Sigmoid colon (tissue), 6 donors: ENCODE measurements at regions not wholly inside any gene's neighbourhood (a gene's known extent, or its start where the extent isn't known, plus 50 kb on each side); places are given as distances from the start of the nearest gene placed in this dataset.
"Not testable (repeated sequence)": the region's sequence is repeated elsewhere in the genome, so short reads cannot be mapped to it uniquely, and the experiment has no call there.

Experiments
- DNase-seq: peaks from one replicate; pipeline ENCODE4 v3.0.0-alpha.2; 2019
- H3K27ac ChIP-seq, 4 donors: fragments of 200-600 bp; sonication (generic); one replicate each; pipeline ENCODE4 v1.5.1; 2016 to 2019; ENCODE audit warnings: mild to moderate bottlenecking in 1 of 4
- H3K27me3 ChIP-seq, 3 donors: fragments of 200-600 bp; sonication (generic); one replicate each; pipeline ENCODE4 v1.5.1; 2019; ENCODE audit warnings: mild to moderate bottlenecking in 1 of 3
- H3K36me3 ChIP-seq, 4 donors: fragments of 200-600 bp; sonication (generic); one replicate each; pipeline ENCODE4 v1.5.1; 2016 to 2019
- H3K4me1 ChIP-seq, 4 donors: fragments of 200-600 bp; sonication (generic); one replicate each; pipeline ENCODE4 v1.5.1; 2017 to 2019
- H3K4me3 ChIP-seq, 4 donors: fragments of 200-600 bp; sonication (generic); one replicate each; pipeline ENCODE4 v1.5.1; 2017 to 2019; ENCODE audit warnings: mild to moderate bottlenecking in 2 of 4, moderate library complexity in 1 of 4
- H3K9me3 ChIP-seq, 4 donors: fragments of 200-600 bp in 3 of 4; sonication (generic) in 3 of 4; one replicate each; pipeline versions ENCODE4 v1.5.1 to v1.6.1; 2013 to 2019
- CTCF ChIP-seq, 4 experiments: fragments of 450-650 bp in 3 of 4; fragments of 200-600 bp in 1 of 4; IDR thresholded peaks; one replicate each; pipeline ENCODE4 v1.5.1; 2016 to 2019; ENCODE audit warnings: antibody characterized with exemption in 4 of 4, mild to moderate bottlenecking in 3 of 4, moderate library complexity in 2 of 4
- EP300 ChIP-seq, 4 donors: sonication (generic); formaldehyde crosslinking; IDR thresholded peaks; one replicate each; pipeline ENCODE4 v1.6.1; 2017; ENCODE audit warnings: antibody characterized with exemption in 4 of 4
- POLR2A ChIP-seq, 2 donors: fragments of 450-650 bp; IDR thresholded peaks; one replicate each; pipeline ENCODE4 v1.6.1; 2016; ENCODE audit warnings: antibody characterized with exemption in 2 of 2, mild to moderate bottlenecking in 2 of 2, moderate library complexity in 2 of 2
- POLR2AphosphoS5 ChIP-seq, 4 donors: sonication (generic); formaldehyde crosslinking; IDR thresholded peaks; one replicate each; pipeline ENCODE4 v1.6.1; 2017; ENCODE audit warnings: antibody characterized with exemption in 4 of 4
- WGBS, 2 donors: extraction: QIAGEN DNeasy Blood & Tissue Kit; methylation state at CpG; one replicate each; pipeline ENCODE4 v1.1.7; 2013; 5-methylcytosine and 5-hydroxymethylcytosine counted together
- intact Hi-C: fragments of 100-400 bp; cut with DNase I; formaldehyde crosslinking; loops from one replicate; pipeline ENCODE4 v1.15.1; 2023
- donor health status: healthy with polysubstance abuse.
- donor health status: healthy.

- H3K9me3 ChIP-seq = no peaks in the 10 kb centered on the region
- H3K27me3 ChIP-seq = peaks cover 0 to 7% (median 0%) of the 10 kb centered on the region in 3 donors
- no peak overlapping the region for H3K4me3 ChIP-seq
- WGBS, 2 donors = 26 to 49% methylated on average over 3 of the region's 3 CpGs
- intact Hi-C loops = no loop called here
- no peaks in the 10 kb centered on the region for H3K36me3 ChIP-seq
- DNase-seq = no peak
- H3K27ac ChIP-seq = no peak overlapping the region
- H3K4me1 ChIP-seq = no peaks in the 10 kb centered on the region
- TF ChIP-seq CTCF (IDR thresholded peaks at IDR 0.05) (no peak), POLR2AphosphoS5 (IDR thresholded peaks at IDR 0.05) (no peak), EP300 (IDR thresholded peaks at IDR 0.05) (no peak), POLR2A (IDR thresholded peaks at IDR 0.05) (no peak)
Observed at GRCh38 chr22:35156945-35157344, 91.0 kb downstream of the ISX start.

DNA sequence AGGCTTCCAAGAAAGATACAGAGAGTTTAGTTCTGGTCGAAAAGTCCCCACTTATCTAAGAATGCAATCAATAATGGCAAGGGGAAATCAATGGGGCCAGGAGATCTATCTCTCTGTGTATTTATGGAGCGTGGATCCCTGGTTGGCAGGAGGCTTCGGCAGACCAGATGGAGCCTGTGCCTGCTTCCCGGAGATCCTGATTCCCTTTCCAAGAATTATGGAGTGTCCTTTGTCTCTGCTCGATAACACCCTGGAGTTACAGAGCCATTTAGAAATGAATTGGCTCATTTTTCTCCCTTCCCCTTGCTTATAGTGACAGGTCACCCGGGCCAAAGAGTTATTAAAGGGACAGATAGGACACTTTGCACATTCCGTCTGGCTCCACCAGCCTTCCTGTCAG, 92.4 kb downstream of the ISX start:
- peaks cover 0 to 7% (median 0%) of the 10 kb centered on the region in 3 donors for H3K27me3 ChIP-seq
- no peaks in the 10 kb centered on the region for H3K4me1 ChIP-seq
- no peak overlapping the region for H3K27ac ChIP-seq
- H3K36me3 ChIP-seq = no peaks in the 10 kb centered on the region
- no peaks in the 10 kb centered on the region for H3K9me3 ChIP-seq
- DNase-seq = no peak
- intact Hi-C loops = no loop called here
- 72 to 76% methylated on average over 7 of the region's 7 CpGs for WGBS, 2 donors
- H3K4me3 ChIP-seq = no peak overlapping the region
- TF ChIP-seq EP300 (IDR thresholded peaks at IDR 0.05) (no peak), CTCF (IDR thresholded peaks at IDR 0.05) (no peak), POLR2AphosphoS5 (IDR thresholded peaks at IDR 0.05) (no peak), POLR2A (IDR thresholded peaks at IDR 0.05) (no peak)

DNA sequence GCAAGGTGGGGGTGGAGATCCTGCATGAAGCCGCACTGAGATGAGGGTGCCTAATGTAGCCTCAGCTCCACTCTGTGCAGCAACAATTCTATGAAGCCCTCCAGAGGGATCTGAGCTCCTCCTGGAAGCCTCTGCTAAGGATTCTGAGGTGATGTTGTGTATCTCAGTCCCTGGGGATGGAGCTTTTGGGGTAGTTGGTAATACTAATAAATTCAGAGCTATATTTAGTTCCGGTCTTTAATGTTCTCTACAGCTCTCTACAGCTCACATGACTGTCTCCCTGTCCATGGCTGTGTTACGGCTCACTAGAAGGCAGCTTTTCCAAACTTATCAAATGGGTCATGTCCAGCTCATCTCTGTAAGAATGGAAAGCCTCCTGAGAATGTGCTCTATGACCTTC, 93.4 kb downstream of the ISX start:
- no peaks in the 10 kb centered on the region for H3K4me1 ChIP-seq
- intact Hi-C loops = no loop called here
- WGBS, 2 donors = 90 to 91% methylated on average over 3 of the region's 3 CpGs
- H3K27me3 ChIP-seq = peaks cover 0 to 7% (median 0%) of the 10 kb centered on the region in 3 donors
- H3K36me3 ChIP-seq = no peaks in the 10 kb centered on the region
- no peak overlapping the region for H3K27ac ChIP-seq
- no peak for DNase-seq
- no peak overlapping the region for H3K4me3 ChIP-seq
- no peaks in the 10 kb centered on the region for H3K9me3 ChIP-seq
- TF ChIP-seq POLR2A (IDR thresholded peaks at IDR 0.05) = no peak
- TF ChIP-seq EP300 (IDR thresholded peaks at IDR 0.05) = no peak
- TF ChIP-seq POLR2AphosphoS5 (IDR thresholded peaks at IDR 0.05) = no peak
- no peak for TF ChIP-seq CTCF (IDR thresholded peaks at IDR 0.05)

DNA sequence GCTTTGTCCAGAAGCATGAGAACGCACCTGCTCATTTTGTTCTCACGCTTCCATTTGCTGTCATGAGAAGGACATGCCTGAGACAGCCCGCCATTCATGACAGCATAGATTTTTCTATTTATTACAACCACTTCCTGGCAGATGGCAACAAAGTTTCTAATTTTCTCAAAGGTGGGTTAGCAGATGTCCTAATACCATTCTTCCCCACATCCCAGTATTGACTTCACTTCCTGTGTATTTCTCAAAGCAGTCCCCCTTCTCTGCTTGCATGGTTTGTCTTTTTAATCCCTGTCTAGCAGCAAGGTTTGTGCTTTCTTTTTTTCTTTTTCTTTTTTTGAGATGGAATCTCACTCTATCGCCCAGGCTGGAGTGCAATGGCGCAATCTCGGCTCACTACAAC, 94.3 kb downstream of the ISX start:
- H3K36me3 ChIP-seq = no peaks in the 10 kb centered on the region
- no peak overlapping the region for H3K4me3 ChIP-seq
- H3K9me3 ChIP-seq = no peaks in the 10 kb centered on the region
- TF ChIP-seq CTCF (IDR thresholded peaks at IDR 0.05) (no peak), POLR2A (IDR thresholded peaks at IDR 0.05) (no peak), EP300 (IDR thresholded peaks at IDR 0.05) (no peak), POLR2AphosphoS5 (IDR thresholded peaks at IDR 0.05) (no peak)
- peaks cover 0 to 7% (median 0%) of the 10 kb centered on the region in 3 donors for H3K27me3 ChIP-seq
- WGBS, 2 donors = 90 to 94% methylated on average over 6 of the region's 6 CpGs
- intact Hi-C loops = no loop called here
- H3K4me1 ChIP-seq = no peaks in the 10 kb centered on the region
- DNase-seq = no peak
- H3K27ac ChIP-seq = no peak overlapping the region

- H3K36me3 ChIP-seq, H3K9me3 ChIP-seq, intact Hi-C loops, H3K4me1 ChIP-seq, H3K27me3 ChIP-seq, H3K4me3 ChIP-seq, H3K27ac ChIP-seq, DNase-seq: not testable (repeated sequence)
- WGBS, 2 donors = 70 to 85% methylated on average over 11 of the region's 11 CpGs
Observed at GRCh38 chr22:35165896-35166295, 91.4 kb upstream of the HMGXB4 start.
